ENCODE measurements at regions not wholly inside any gene's neighbourhood (a gene's known extent, or its start where the extent isn't known, plus 50 kb on each side); places are given as distances from the start of the nearest gene placed in this dataset.

- DNase-seq (ENCODE audit: low spot score) (peak; percentile 77), FAIRE-seq (peak; percentile 66)
Measured at GRCh38 chr2:13006829-13007717, 290.3 kb downstream of the TRIB2 start.

GRCh38 chr2:13009027-13009642, 292.4 kb downstream of the TRIB2 start:
- FAIRE-seq: no peak

GRCh38 chr2:13010283-13010682, 293.5 kb downstream of the TRIB2 start:
- no peak for DNase-seq (ENCODE audit: low spot score)

More at GRCh38 chr2:13009027-13009642, 292.4 kb downstream of the TRIB2 start:
- DNase-seq (ENCODE audit: low spot score): peak; percentile 17

GRCh38 chr2:13014783-13015182, 298.0 kb downstream of the TRIB2 start:
- FAIRE-seq (no peak), DNase-seq (ENCODE audit: low spot score) (no peak)

More at GRCh38 chr2:13010283-13010682, 293.5 kb downstream of the TRIB2 start:
- no peak for FAIRE-seq

GRCh38 chr2:13015532-13016320, 299.0 kb downstream of the TRIB2 start:
- DNase-seq (ENCODE audit: low spot score): no peak
- no peak for FAIRE-seq

- DNase-seq (ENCODE audit: low spot score) (no peak), FAIRE-seq (no peak)
Measured at GRCh38 chr2:13018490-13018889, 301.8 kb downstream of the TRIB2 start.

- DNase-seq (ENCODE audit: low spot score) (no peak), FAIRE-seq (no peak)
Measured at GRCh38 chr2:13019781-13020180, 303.0 kb downstream of the TRIB2 start.

GRCh38 chr2:13020469-13020868, 303.7 kb downstream of the TRIB2 start:
- DNase-seq (ENCODE audit: low spot score) (no peak), FAIRE-seq (no peak)

GRCh38 chr2:13021470-13021957, 304.8 kb downstream of the TRIB2 start:
- no peak for FAIRE-seq
- no peak for DNase-seq (ENCODE audit: low spot score)

GRCh38 chr2:13030606-13031005, 313.9 kb downstream of the TRIB2 start:
- FAIRE-seq: no peak
- DNase-seq (ENCODE audit: low spot score): no peak

GRCh38 chr2:13034861-13035260, 318.1 kb downstream of the TRIB2 start:
- no peak for DNase-seq (ENCODE audit: low spot score)
- no peak for FAIRE-seq

GRCh38 chr2:13035866-13036265, 319.1 kb downstream of the TRIB2 start:
- DNase-seq (ENCODE audit: low spot score) (no peak), FAIRE-seq (no peak)

- FAIRE-seq (no peak), DNase-seq (ENCODE audit: low spot score) (no peak)
Measured at GRCh38 chr2:13040043-13040442, 323.3 kb downstream of the TRIB2 start.

- FAIRE-seq (no peak), DNase-seq (ENCODE audit: low spot score) (no peak)
Measured at GRCh38 chr2:13046557-13047165, 329.9 kb downstream of the TRIB2 start.

GRCh38 chr2:13050764-13051163, 334.0 kb downstream of the TRIB2 start:
- no peak for FAIRE-seq
- no peak for DNase-seq (ENCODE audit: low spot score)

- no peak for FAIRE-seq
- DNase-seq (ENCODE audit: low spot score): no peak
Measured at GRCh38 chr2:13052547-13052946, 335.8 kb downstream of the TRIB2 start.

GRCh38 chr2:13056259-13056843, 339.6 kb downstream of the TRIB2 start:
- DNase-seq (ENCODE audit: low spot score): peak; percentile 26
- FAIRE-seq: no peak

GRCh38 chr2:13057671-13058070, 340.9 kb downstream of the TRIB2 start:
- no peak for DNase-seq (ENCODE audit: low spot score)
- FAIRE-seq: no peak

GRCh38 chr2:13066676-13067075, 349.9 kb downstream of the TRIB2 start:
- no peak for FAIRE-seq
- no peak for DNase-seq (ENCODE audit: low spot score)

- no peak for FAIRE-seq
- no peak for DNase-seq (ENCODE audit: low spot score)
Measured at GRCh38 chr2:13067508-13067907, 350.8 kb downstream of the TRIB2 start.

- FAIRE-seq: no peak
Measured at GRCh38 chr2:13089971-13090370, 373.2 kb downstream of the TRIB2 start.

More at GRCh38 chr2:13089971-13090370, 373.2 kb downstream of the TRIB2 start:
- no peak for DNase-seq (ENCODE audit: low spot score)

All from urothelium cell line (cell line).